Upper lobe of left lung (tissue), 6 donors: ENCODE measurements at regions not wholly inside any gene's neighbourhood (a gene's known extent, or its start where the extent isn't known, plus 50 kb on each side); places are given as distances from the start of the nearest gene placed in this dataset.
A peak's percentile ranks its signal among the peaks of the same experiment; 100 is the strongest.

ENCODE experiments used
- ATAC-seq, 2 donors: fragments of 200-7000 bp; cut with Tn5 transposase; one replicate each; pipeline ENCODE4 v1.9.1; 2022; ENCODE audit warnings: mild to moderate bottlenecking in 2 of 2, moderate library complexity in 2 of 2; ENCODE audit not compliant: low FRiP score in 2 of 2
- DNase-seq, 2 donors: peaks; one replicate each; pipeline ENCODE4 v3.0.0-alpha.2; 2019 to 2020
- H3K27ac ChIP-seq, 4 donors: fragments of 200-600 bp; sonication (generic); one replicate each; pipeline ENCODE4 v1.5.1; 2016 to 2019
- H3K27me3 ChIP-seq, 4 donors: fragments of 200-600 bp; sonication (generic); one replicate each; pipeline ENCODE4 v1.5.1; 2017 to 2019
- H3K36me3 ChIP-seq, 4 donors: fragments of 200-600 bp; sonication (generic); one replicate each; pipeline ENCODE4 v1.5.1; 2016 to 2019
- H3K4me1 ChIP-seq, 4 donors: fragments of 200-600 bp; sonication (generic); one replicate each; pipeline ENCODE4 v1.5.1; 2018 to 2019
- H3K4me3 ChIP-seq, 4 donors: fragments of 200-600 bp; sonication (generic); one replicate each; pipeline ENCODE4 v1.5.1; 2017 to 2019; ENCODE audit warnings: mild to moderate bottlenecking in 2 of 4, moderate library complexity in 1 of 4
- H3K9me3 ChIP-seq, 4 donors: fragments of 200-600 bp; sonication (generic); one replicate each; pipeline ENCODE4 v1.5.1; 2018 to 2019
- EP300 ChIP-seq, 4 donors: sonication (generic); formaldehyde crosslinking; IDR thresholded peaks; one replicate each; pipeline ENCODE4 v1.5.1; 2017; ENCODE audit warnings: antibody characterized with exemption in 4 of 4, control low read depth in 2 of 4
- POLR2A ChIP-seq, 4 donors: fragments of 450-650 bp; IDR thresholded peaks; one replicate each; pipeline ENCODE4 v1.5.1; 2016 to 2017; ENCODE audit warnings: antibody characterized with exemption in 4 of 4, mild to moderate bottlenecking in 2 of 4
- POLR2AphosphoS5 ChIP-seq, 2 donors: sonication (generic); formaldehyde crosslinking; IDR thresholded peaks; one replicate each; pipeline ENCODE4 v1.5.1; 2017; ENCODE audit warnings: antibody characterized with exemption in 2 of 2
- WGBS, 2 donors: methylation state at CpG; one replicate each; pipeline ENCODE4 v1.1.5; 2017 to 2018; 5-methylcytosine and 5-hydroxymethylcytosine counted together
- TF ChIP-seq, protein P1 (sequence below), 6 experiments: fragments of 450-650 bp in 4 of 6; fragments of 200-600 bp in 2 of 6; sonication (generic) in 2 of 6; IDR thresholded peaks; one replicate each; pipeline ENCODE4 v1.5.1; 2016 to 2019; ENCODE audit warnings: antibody characterized with exemption in 6 of 6
- donor health status: DM: no; HTN: no; CAD: no; lungs with moderate emphysema.
- donor health status: DM: no; HTN: yes; CAD: no; lungs with severe emphysema.

DNA sequence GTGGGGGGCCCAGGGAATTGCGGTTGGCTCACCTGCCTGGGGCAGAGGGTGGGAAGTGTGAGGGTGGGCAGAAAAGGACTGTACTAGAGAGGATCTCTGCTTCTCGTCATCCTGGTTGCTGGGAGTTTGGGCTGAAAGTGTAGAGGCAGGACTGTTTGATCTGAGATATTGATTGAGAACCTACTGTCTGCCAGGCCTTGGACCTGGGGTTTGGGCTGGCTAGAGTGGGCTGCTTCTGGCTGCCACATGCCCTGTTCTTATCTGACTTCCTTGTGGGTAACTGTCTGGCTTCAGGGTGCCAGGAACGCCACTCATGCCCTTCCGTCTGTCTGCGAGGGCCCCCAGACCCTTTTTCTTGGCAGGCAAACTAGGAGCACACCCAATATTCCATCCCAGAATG, 200.9 kb downstream of the FOXD2 start:
- H3K27me3 ChIP-seq: no peaks in the 10 kb centered on the region
- ATAC-seq (no peak), DNase-seq (no peak)
- no peaks in the 10 kb centered on the region for H3K9me3 ChIP-seq
- no peak overlapping the region for H3K27ac ChIP-seq
- H3K36me3 ChIP-seq: no peaks in the 10 kb centered on the region
- WGBS, 2 donors: 70 to 73% methylated on average over 5 of the region's 5 CpGs
- TF ChIP-seq EP300 (IDR thresholded peaks at IDR 0.05) (no peak), POLR2AphosphoS5 (IDR thresholded peaks at IDR 0.05) (no peak), POLR2A (IDR thresholded peaks at IDR 0.05) (no peak)
- TF ChIP-seq, protein P1, sequence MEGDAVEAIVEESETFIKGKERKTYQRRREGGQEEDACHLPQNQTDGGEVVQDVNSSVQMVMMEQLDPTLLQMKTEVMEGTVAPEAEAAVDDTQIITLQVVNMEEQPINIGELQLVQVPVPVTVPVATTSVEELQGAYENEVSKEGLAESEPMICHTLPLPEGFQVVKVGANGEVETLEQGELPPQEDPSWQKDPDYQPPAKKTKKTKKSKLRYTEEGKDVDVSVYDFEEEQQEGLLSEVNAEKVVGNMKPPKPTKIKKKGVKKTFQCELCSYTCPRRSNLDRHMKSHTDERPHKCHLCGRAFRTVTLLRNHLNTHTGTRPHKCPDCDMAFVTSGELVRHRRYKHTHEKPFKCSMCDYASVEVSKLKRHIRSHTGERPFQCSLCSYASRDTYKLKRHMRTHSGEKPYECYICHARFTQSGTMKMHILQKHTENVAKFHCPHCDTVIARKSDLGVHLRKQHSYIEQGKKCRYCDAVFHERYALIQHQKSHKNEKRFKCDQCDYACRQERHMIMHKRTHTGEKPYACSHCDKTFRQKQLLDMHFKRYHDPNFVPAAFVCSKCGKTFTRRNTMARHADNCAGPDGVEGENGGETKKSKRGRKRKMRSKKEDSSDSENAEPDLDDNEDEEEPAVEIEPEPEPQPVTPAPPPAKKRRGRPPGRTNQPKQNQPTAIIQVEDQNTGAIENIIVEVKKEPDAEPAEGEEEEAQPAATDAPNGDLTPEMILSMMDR (IDR thresholded peaks at IDR 0.05): no peak
- no peaks in the 10 kb centered on the region for H3K4me1 ChIP-seq
- H3K4me3 ChIP-seq: no peak overlapping the region

DNA sequence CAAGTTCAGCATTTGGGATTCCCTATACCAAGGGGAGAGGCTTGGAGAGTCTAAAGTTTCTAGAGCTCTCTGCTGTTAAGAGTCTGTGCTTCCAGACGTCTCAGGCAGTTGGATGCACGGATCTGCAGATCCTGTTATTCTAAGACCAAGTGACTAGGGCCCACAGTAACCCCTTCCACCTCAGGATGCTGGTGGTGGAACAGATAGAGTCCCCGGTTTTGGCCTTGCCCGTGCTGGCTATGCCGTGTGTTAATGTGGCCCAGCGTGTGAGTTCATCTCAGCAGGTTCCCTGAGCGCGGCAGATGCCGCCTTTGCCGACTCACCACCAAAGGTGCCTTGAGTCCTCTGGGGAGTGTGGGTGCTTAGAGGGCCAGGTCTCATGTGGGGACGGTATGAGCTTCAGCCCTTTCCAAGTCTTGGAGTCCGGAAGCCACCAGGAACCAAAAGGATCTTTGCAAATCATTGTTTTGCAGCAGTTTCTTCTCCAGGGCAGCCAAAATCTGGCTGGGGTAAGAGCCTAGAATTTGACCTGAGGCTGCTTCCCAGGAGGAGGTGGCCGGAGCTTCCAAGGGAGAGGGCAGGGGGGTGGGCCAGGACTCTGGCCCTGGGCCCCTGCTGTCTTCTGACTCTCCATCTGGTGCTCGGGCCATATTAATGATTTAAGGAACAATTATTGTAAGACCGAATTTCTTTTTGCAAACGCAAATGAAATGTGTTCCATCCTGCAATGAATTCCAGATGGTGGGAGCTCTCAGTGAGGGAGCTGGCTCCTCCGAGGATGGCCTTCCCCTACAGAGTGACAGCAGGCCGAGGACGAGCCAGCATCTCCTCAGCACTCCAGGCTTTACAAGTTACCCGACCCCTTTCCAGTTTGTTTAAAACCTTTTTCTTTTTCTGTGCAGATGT, 205.7 kb downstream of the FOXD2 start:
- no peak overlapping the region for H3K27ac ChIP-seq
- H3K4me1 ChIP-seq: no peaks in the 10 kb centered on the region
- no peaks in the 10 kb centered on the region for H3K27me3 ChIP-seq
- H3K9me3 ChIP-seq: no peaks in the 10 kb centered on the region
- DNase-seq: peak in 1 of 2 donors; percentile 20
- H3K4me3 ChIP-seq: no peak overlapping the region
- no peak for ATAC-seq
- 75 to 83% methylated on average over 8 to 20 of the region's 20 CpGs for WGBS, 2 donors
- H3K36me3 ChIP-seq: no peaks in the 10 kb centered on the region
- no peak for TF ChIP-seq POLR2A (IDR thresholded peaks at IDR 0.05)
- no peak for TF ChIP-seq POLR2AphosphoS5 (IDR thresholded peaks at IDR 0.05)

DNA sequence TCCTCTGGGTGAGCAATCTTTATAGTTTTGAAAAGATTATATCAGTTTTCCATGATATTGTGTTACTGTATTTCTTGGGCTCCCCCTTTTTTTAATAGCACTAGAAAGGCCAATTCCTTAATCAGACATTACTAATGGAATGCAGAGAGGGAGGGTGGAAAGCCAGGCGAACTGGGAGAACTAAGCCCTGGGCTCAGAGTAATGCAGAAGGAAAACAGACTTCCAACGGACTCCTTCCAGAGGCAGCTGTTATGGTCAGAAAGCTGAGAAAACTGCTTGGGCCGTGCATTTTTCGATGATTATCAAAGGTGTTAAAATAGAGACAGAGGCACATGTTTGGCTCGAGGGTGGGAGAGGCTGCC, 206.3 kb downstream of the FOXD2 start:
- WGBS, 2 donors: 65 to 80% methylated on average over 5 of the region's 5 CpGs
- Histone ChIP-seq H3K9me3 (no peaks in the 10 kb centered on the region), H3K27me3 (no peaks in the 10 kb centered on the region), H3K4me3 (no peak overlapping the region), H3K36me3 (no peaks in the 10 kb centered on the region), H3K4me1 (no peaks in the 10 kb centered on the region), H3K27ac (no peak overlapping the region)
- no peak for TF ChIP-seq POLR2A (IDR thresholded peaks at IDR 0.05)
- TF ChIP-seq POLR2AphosphoS5 (IDR thresholded peaks at IDR 0.05): no peak
- no peak for TF ChIP-seq EP300 (IDR thresholded peaks at IDR 0.05)
- TF ChIP-seq, protein P1 (IDR thresholded peaks at IDR 0.05): no peak
- ATAC-seq: no peak
- DNase-seq: no peak

DNA sequence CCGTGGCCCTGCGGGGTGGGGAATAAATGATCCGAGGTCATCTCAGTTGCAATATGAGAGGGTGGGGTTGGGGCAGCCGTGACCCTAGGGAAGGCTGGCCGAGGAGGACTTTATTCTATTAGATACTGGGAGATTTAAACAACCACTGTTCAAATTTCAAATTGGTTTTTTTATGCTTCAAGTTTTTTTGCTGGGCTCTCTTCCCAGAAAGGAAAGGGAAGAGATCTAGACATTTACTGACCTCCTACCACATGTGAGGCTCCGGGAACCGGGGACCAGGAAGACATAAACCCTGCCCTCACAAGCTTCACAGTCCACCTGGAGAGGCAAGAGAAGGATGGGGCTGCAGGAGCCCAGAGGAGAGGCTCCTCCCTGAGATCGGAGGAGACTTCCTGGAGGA, 207.3 kb downstream of the FOXD2 start:
- H3K36me3 ChIP-seq: no peaks in the 10 kb centered on the region
- peaks cover 0 to 2% (median 0%) of the 10 kb centered on the region in 4 donors for H3K4me1 ChIP-seq
- DNase-seq (no peak), ATAC-seq (no peak)
- H3K9me3 ChIP-seq: no peaks in the 10 kb centered on the region
- no peaks in the 10 kb centered on the region for H3K27me3 ChIP-seq
- no peak for TF ChIP-seq POLR2A (IDR thresholded peaks at IDR 0.05)
- TF ChIP-seq, protein P1 (IDR thresholded peaks at IDR 0.05): no peak
- no peak for TF ChIP-seq EP300 (IDR thresholded peaks at IDR 0.05)
- TF ChIP-seq POLR2AphosphoS5 (IDR thresholded peaks at IDR 0.05): no peak
- H3K4me3 ChIP-seq: no peak overlapping the region
- 60 to 65% methylated on average over 8 of the region's 8 CpGs for WGBS, 2 donors
- no peak overlapping the region for H3K27ac ChIP-seq

DNA sequence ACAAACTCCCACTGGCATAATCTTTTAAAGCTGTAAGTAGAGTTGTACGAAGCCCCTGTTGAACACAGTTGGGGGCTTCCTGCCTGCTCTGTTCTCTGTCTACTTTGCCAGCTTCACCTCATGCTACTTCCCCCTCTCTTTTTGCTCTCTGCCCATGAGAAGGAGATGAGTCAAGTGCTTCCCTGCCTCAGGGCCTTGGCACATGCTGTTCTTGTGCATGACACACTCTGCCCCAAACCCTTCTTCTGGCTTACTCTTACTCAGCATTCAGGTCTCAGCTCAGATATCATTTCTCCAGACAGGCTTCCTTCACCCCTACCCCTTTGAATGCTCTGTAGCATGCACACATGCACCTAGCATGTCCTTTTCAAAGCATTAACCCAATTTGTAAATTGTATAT, 208.8 kb downstream of the FOXD2 start:
- no peak overlapping the region for H3K4me3 ChIP-seq
- TF ChIP-seq POLR2A (IDR thresholded peaks at IDR 0.05): no peak
- no peak for TF ChIP-seq POLR2AphosphoS5 (IDR thresholded peaks at IDR 0.05)
- TF ChIP-seq, protein P1 (IDR thresholded peaks at IDR 0.05): no peak
- TF ChIP-seq EP300 (IDR thresholded peaks at IDR 0.05): no peak
- no peak overlapping the region for H3K27ac ChIP-seq
- peaks cover 0 to 10% (median 4%) of the 10 kb centered on the region in 4 donors for H3K4me1 ChIP-seq
- no peak for ATAC-seq
- H3K9me3 ChIP-seq: no peaks in the 10 kb centered on the region
- H3K36me3 ChIP-seq: no peaks in the 10 kb centered on the region
- H3K27me3 ChIP-seq: no peaks in the 10 kb centered on the region
- 94% methylated on average over 1 of the region's 1 CpG for WGBS, 2 donors
- no peak for DNase-seq
